Neutrophil (primary cell): ENCODE measurements at regions not wholly inside any gene's neighbourhood (a gene's known extent, or its start where the extent isn't known, plus 50 kb on each side); places are given as distances from the start of the nearest gene placed in this dataset.

Experiments used
- H3K27ac ChIP-seq: fragments of 200-600 bp; sonication (generic); 2 replicates; pipeline ENCODE4 v1.5.1; 2016; ENCODE audit warnings: mild to moderate bottlenecking, moderate library complexity
- H3K27me3 ChIP-seq: fragments of 200-600 bp; sonication (generic); 2 replicates; pipeline ENCODE4 v1.6.0; 2016; ENCODE audit warnings: mild to moderate bottlenecking
- H3K36me3 ChIP-seq: fragments of 200-600 bp; sonication (generic); 2 replicates; pipeline ENCODE4 v1.5.1; 2017
- H3K4me1 ChIP-seq, 2 experiments: fragments of 200-600 bp in 1 of 2; sonication (generic) in 1 of 2; 1 replicate in 1 of 2; 2 replicates in 1 of 2; pipeline versions ENCODE4 v1.5.1 to v1.6.1; 2013 to 2016; ENCODE audit warnings: low read depth in 1 of 2, low read length in 1 of 2, mild to moderate bottlenecking in 1 of 2, moderate library complexity in 1 of 2; ENCODE audit not compliant: control insufficient read depth in 1 of 2, insufficient read depth in 1 of 2
- H3K4me3 ChIP-seq, 2 experiments: fragments of 200-600 bp in 1 of 2; sonication (generic) in 1 of 2; 1 replicate in 1 of 2; 2 replicates in 1 of 2; pipeline ENCODE4 v1.5.1; 2013 to 2016; ENCODE audit warnings: low read depth in 1 of 2, low read length in 1 of 2, mild to moderate bottlenecking in 1 of 2, moderate library complexity in 1 of 2
- H3K9me3 ChIP-seq: fragments of 200-600 bp; sonication (generic); 2 replicates; pipeline ENCODE4 v1.5.1; 2016
- TF ChIP-seq, protein P1 (sequence below): fragments of 200-600 bp; sonication (generic); IDR thresholded peaks from 2 replicates; pipeline ENCODE4 v1.5.1; 2016; ENCODE audit warnings: antibody characterized with exemption

DNA sequence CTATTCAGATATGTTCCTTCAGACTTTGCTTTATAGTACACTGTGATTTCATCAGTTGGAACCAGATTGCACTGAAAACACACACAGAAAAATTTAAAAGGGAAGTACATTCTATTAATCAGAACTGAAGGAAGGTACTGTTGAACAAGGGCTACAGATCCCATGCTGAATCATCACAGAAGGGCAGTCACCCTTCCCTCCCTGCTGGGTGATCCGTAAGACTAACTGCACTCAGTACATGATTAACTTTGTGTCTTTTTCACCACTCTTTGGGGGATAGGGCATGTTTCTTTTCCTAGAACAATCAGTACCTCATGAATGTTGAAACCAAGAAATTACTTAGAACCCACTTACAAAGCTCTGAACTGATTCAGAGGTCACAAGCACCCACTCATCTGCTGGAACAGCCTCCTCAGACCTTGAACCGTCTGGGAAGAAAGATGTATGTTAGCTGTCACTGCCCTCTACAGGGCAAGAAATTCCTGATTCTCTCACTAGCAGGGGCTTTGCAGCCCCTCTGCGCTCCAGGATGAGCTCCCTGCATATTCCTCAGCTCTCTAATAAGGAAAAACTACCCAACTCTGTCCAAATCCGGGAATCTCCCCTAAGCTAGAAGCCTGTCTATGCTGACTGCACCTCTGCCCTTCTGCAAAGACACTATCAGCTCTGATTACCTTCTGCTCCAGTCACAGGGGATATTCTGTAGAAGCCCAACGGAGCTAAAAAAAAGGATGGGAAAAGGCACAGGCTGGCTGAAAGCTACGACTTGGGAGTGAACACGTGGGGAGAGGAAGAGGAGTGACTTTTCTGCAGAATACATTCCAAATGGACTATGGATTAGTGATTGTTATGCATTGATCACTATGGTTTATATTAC lies 51.0 kb downstream of the IARS1 start:
- Histone ChIP-seq H3K27ac (no peak overlapping the region), H3K36me3 (peaks cover 96% of the 10 kb centered on the region), H3K27me3 (no peaks in the 10 kb centered on the region), H3K9me3 (no peaks in the 10 kb centered on the region), H3K4me1 (no peaks in the 10 kb centered on the region), H3K4me3 (no peak overlapping the region)
- TF ChIP-seq, protein P1, sequence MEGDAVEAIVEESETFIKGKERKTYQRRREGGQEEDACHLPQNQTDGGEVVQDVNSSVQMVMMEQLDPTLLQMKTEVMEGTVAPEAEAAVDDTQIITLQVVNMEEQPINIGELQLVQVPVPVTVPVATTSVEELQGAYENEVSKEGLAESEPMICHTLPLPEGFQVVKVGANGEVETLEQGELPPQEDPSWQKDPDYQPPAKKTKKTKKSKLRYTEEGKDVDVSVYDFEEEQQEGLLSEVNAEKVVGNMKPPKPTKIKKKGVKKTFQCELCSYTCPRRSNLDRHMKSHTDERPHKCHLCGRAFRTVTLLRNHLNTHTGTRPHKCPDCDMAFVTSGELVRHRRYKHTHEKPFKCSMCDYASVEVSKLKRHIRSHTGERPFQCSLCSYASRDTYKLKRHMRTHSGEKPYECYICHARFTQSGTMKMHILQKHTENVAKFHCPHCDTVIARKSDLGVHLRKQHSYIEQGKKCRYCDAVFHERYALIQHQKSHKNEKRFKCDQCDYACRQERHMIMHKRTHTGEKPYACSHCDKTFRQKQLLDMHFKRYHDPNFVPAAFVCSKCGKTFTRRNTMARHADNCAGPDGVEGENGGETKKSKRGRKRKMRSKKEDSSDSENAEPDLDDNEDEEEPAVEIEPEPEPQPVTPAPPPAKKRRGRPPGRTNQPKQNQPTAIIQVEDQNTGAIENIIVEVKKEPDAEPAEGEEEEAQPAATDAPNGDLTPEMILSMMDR, result no peak

DNA sequence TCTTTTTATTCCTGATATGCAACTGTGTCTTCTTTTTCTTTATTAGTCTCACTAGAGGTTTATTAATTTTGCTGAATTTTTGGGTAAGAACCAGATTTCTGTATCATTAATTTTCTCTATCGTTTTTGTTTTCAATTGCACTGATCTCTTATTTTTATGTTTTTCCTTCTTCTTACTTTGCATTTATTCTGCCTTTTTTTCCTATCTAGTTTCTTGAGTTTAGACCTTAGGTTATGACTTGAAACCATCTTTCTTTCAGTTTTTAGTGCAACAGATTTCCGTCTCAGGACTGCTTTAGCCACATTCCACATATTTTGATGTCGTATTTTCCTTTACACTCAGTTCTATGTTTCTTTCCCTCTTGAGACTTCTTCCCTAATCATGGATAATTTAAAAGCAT lies 56.6 kb downstream of the IARS1 start:
- TF ChIP-seq, protein P1, result no peak
- Histone ChIP-seq H3K4me3 (no peak overlapping the region), H3K9me3 (no peaks in the 10 kb centered on the region), H3K36me3 (peaks cover 47% of the 10 kb centered on the region), H3K4me1 (no peaks in the 10 kb centered on the region), H3K27ac (no peak overlapping the region), H3K27me3 (no peaks in the 10 kb centered on the region)

DNA sequence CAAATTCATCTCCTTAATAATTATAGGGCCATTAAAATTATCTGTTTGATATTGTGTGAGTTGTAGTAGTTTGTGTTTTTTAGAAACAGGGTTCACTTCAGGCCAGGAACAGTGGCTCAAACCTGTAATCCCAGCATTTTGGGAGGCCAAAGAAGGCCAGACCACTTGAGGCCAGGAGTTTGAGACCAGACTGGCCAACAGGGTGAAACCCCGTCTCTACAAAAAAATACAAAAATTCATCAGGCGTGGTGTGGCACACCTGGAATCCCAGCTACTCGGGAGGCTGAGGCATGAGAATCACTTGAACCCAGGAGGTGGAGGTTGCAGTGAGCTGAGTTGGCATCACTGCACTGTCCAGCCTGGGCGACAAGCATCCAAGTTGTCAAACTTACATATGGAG lies 57.0 kb downstream of the IARS1 start:
- Histone ChIP-seq H3K27me3 (no peaks in the 10 kb centered on the region), H3K9me3 (no peaks in the 10 kb centered on the region), H3K4me3 (no peak overlapping the region), H3K4me1 (no peaks in the 10 kb centered on the region), H3K27ac (no peak overlapping the region), H3K36me3 (peaks cover 43% of the 10 kb centered on the region)
- TF ChIP-seq, protein P1, result no peak

DNA sequence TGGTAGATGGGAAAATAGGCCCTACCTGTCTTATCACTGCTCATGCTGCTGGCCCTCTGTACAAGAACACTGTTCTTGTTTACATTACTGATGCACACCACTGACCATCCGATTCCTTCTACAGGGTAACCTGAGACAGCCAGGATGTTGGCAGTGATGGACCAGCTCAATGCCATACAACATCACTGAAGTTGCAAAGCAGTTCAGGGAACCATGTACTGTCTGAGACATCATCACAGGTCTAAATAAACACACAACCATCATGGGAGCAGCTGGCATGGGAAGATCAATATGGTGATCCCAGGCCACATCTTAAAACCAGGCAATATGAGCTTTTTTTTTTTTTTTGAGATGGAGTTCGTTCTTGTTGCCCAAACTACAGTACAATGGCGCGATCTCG lies 59.0 kb downstream of the IARS1 start:
- peaks cover 23% of the 10 kb centered on the region for H3K36me3 ChIP-seq
- H3K4me1 ChIP-seq, result no peaks in the 10 kb centered on the region
- H3K9me3 ChIP-seq, result no peaks in the 10 kb centered on the region
- no peaks in the 10 kb centered on the region for H3K27me3 ChIP-seq
- H3K27ac ChIP-seq, result no peak overlapping the region
- TF ChIP-seq, protein P1, result no peak
- H3K4me3 ChIP-seq, result no peak overlapping the region

DNA sequence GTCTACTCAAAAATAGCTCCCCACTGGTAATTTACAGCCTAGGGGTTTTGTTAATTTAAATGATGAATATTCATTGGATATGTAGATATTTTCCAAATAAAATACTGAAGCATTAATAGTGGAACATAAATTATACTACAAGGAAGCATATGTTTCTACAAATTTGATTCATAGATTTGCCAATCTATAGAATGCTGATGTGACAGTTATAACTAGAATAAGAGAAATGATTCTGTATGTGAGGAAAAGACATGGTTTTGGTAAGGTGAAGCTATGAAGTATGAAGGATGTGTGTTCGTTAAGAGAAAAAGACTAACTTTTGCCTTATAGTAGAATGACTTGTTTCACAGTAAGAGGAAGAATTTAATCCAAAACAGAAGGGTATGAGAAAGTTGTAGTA lies 61.3 kb downstream of the IARS1 start:
- H3K9me3 ChIP-seq, result no peaks in the 10 kb centered on the region
- H3K4me3 ChIP-seq, result no peak overlapping the region
- no peaks in the 10 kb centered on the region for H3K27me3 ChIP-seq
- H3K36me3 ChIP-seq, result peaks cover 3% of the 10 kb centered on the region
- H3K27ac ChIP-seq, result no peak overlapping the region
- no peaks in the 10 kb centered on the region for H3K4me1 ChIP-seq
- TF ChIP-seq, protein P1, result no peak
